Peyer's patch (tissue), 4 donors: ENCODE measurements at regions not wholly inside any gene's neighbourhood (a gene's known extent, or its start where the extent isn't known, plus 50 kb on each side); places are given as distances from the start of the nearest gene placed in this dataset.

Experiments used
- CTCF ChIP-seq, 6 experiments: fragments of 450-650 bp in 4 of 6; fragments of 200-600 bp in 2 of 6; sonication (generic) in 1 of 6; IDR thresholded peaks; one replicate each; pipeline ENCODE4 v1.5.1; 2017 to 2019; ENCODE audit warnings: antibody characterized with exemption in 6 of 6, mild to moderate bottlenecking in 3 of 6, moderate library complexity in 1 of 6
- POLR2A ChIP-seq, 2 donors: fragments of 450-650 bp; IDR thresholded peaks; one replicate each; pipeline ENCODE4 v1.5.1; 2017; ENCODE audit warnings: antibody characterized with exemption in 2 of 2, mild to moderate bottlenecking in 2 of 2, moderate library complexity in 2 of 2

GRCh38 chr21:38970765-38971164, 165.0 kb downstream of the ETS2 start:
- TF ChIP-seq CTCF (IDR thresholded peaks at IDR 0.05) (no peak), POLR2A (IDR thresholded peaks at IDR 0.05) (no peak)
